ENCODE measurements at regions not wholly inside any gene's neighbourhood (a gene's known extent, or its start where the extent isn't known, plus 50 kb on each side); places are given as distances from the start of the nearest gene placed in this dataset.

GRCh38 chr2:107700073-107700472, 126.6 kb upstream of the RGPD4 start:
- TF ChIP-seq POLR2AphosphoS5 (IDR thresholded peaks at IDR 0.05) (no peak), CTCF (IDR thresholded peaks at IDR 0.05; ENCODE audit: poor library complexity, severe bottlenecking) (no peak)
